Lower lobe of right lung (tissue), 2 donors: ENCODE measurements at regions not wholly inside any gene's neighbourhood (a gene's known extent, or its start where the extent isn't known, plus 50 kb on each side); places are given as distances from the start of the nearest gene placed in this dataset.

Experiments used
- ATAC-seq, 2 donors: fragments of 200-7000 bp; cut with Tn5 transposase; one replicate each; pipeline ENCODE4 v1.9.1; 2020 to 2022; ENCODE audit warnings: mild to moderate bottlenecking in 2 of 2, moderate library complexity in 2 of 2
- DNase-seq: peaks from one replicate; pipeline ENCODE4 v3.0.0-alpha.2; 2020
- H3K27ac ChIP-seq: fragments of 200-600 bp; one replicate; pipeline ENCODE4 v1.8.0; 2022
- H3K27me3 ChIP-seq: fragments of 200-600 bp; one replicate; pipeline ENCODE4 v1.8.0; 2022; ENCODE audit warnings: low read depth
- H3K36me3 ChIP-seq: fragments of 200-600 bp; one replicate; pipeline ENCODE4 v1.8.0; 2022; ENCODE audit warnings: mild to moderate bottlenecking
- H3K4me1 ChIP-seq: fragments of 200-600 bp; one replicate; pipeline ENCODE4 v1.8.0; 2022
- H3K4me3 ChIP-seq: fragments of 200-600 bp; one replicate; pipeline ENCODE4 v1.8.0; 2022; ENCODE audit warnings: mild to moderate bottlenecking
- H3K9me3 ChIP-seq: fragments of 200-600 bp; one replicate; pipeline ENCODE4 v1.8.0; 2022
- CTCF ChIP-seq: fragments of 200-600 bp; IDR thresholded peaks from one replicate; pipeline ENCODE4 v1.8.0; 2022; ENCODE audit warnings: antibody characterized with exemption, mild to moderate bottlenecking
- intact Hi-C: fragments of 100-400 bp; cut with DNase I; formaldehyde crosslinking; loops from one replicate; pipeline ENCODE4 v1.11.0; 2022
- donor health status: DM: no; HTN: yes; CAD: no; lungs with severe emphysema.

GRCh38 chr2:11051280-11051679 is 104.0 kb upstream of the SLC66A3 start:
- DNase-seq (no peak), ATAC-seq (no peak)
- intact Hi-C loops: no loop called here
- TF ChIP-seq CTCF: no peak
- no peak overlapping the region for H3K4me3 ChIP-seq
- H3K27ac ChIP-seq: no peak overlapping the region
- H3K4me1 ChIP-seq: no peaks in the 10 kb centered on the region
- no peaks in the 10 kb centered on the region for H3K27me3 ChIP-seq
- no peaks in the 10 kb centered on the region for H3K9me3 ChIP-seq
- no peaks in the 10 kb centered on the region for H3K36me3 ChIP-seq

DNA sequence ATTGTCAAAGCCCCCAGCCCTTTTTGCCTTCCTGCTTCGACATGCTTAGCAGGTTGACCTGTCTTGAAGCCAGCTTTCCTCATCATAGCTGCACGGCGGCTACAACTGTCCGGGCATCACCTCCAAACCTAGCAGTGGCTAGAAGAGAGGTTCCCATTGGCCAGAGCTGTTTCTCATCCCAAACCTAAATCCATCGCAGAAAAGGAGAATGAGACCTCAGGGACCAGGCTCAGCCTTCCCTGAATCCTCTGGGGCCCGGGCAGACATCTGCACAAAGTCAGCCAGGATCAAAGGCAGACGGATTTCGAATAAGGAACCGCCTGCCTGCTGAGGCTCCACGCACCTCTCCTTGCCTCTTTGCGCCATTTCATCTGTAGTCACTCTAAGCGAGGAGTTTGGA is 101.7 kb upstream of the SLC66A3 start:
- H3K36me3 ChIP-seq: no peaks in the 10 kb centered on the region
- ATAC-seq: no peak
- H3K9me3 ChIP-seq: no peaks in the 10 kb centered on the region
- H3K4me3 ChIP-seq: no peak overlapping the region
- no peaks in the 10 kb centered on the region for H3K27me3 ChIP-seq
- intact Hi-C loops: no loop called here
- DNase-seq: no peak
- no peak for TF ChIP-seq CTCF
- no peak overlapping the region for H3K27ac ChIP-seq
- no peaks in the 10 kb centered on the region for H3K4me1 ChIP-seq

DNA sequence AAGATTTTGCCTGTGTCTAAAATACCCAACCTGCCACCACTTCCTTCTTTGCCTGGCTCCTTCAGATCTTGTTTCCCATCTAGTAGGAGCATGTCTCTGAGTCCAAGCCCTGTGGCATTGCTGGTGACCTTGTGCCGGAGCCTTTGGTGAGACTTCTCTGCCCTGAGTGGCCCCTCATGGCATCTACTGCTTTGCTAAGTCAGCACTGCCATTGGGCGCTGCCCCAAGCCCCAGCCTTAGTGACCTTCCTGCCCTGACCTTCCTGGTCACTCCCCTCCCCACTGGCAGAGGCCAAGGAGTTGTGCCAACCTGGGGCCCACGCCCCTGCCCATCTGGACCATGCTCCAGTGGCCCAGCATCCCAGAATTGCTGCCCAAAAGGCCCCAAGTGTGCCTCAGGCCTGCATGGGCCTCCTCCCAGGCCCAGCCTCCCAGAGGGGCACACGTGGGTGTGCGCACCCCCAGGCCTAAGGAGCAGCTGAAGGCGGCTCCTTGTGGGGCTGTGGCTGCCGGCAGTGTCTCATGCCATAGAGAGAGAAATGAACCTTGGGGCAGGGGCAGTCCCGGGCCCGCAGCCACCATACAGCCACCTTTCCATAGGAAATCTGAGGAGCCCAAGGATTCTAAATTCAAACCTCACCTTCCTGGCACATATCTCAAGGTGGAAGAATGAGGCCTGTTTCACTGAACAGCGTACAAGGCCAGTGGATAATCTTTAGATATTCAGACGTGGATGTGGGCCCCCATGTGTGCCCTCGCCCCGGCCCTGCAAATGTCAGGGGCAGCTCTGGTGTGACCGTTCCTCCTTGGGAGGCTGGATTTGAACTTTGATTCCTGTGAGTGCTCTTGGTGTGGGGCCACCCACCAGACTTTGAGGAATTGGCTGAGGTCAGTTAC is 100.2 kb upstream of the SLC66A3 start:
- DNase-seq: no peak
- no peak for TF ChIP-seq CTCF
- no peaks in the 10 kb centered on the region for H3K27me3 ChIP-seq
- H3K9me3 ChIP-seq: peaks cover under 1% of the 10 kb centered on the region
- H3K36me3 ChIP-seq: no peaks in the 10 kb centered on the region
- no peaks in the 10 kb centered on the region for H3K4me1 ChIP-seq
- intact Hi-C loops: no loop called here
- H3K27ac ChIP-seq: no peak overlapping the region
- H3K4me3 ChIP-seq: no peak overlapping the region
- ATAC-seq: peak in 1 of 2 donors; percentile 21

DNA sequence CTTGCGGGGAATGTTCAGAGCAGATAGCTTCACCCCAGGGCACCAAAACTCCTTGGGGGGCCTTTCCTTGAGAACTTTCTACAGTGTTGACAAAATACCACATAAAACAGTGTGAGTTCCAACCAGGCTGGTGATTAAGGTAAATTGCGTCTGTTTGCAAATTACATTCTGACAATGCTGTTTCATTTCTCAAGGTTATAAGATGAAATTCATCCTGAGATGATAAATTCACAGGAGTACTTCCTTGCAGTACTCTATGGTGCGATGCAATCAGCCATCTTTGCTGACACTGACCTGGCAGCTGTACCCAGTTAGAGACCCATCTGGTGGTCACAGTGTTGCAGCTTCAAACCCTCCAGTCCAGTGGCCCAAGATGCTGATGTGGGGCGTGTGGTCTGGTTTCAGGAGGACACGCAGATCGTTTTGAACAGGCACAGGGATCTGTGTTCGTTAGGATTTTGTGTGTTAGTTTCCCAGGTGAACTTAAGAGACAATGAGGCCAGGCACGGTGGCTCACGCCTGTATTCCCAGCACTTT is 99.5 kb upstream of the SLC66A3 start:
- TF ChIP-seq CTCF: no peak
- Histone ChIP-seq H3K27me3 (no peaks in the 10 kb centered on the region), H3K4me3 (no peak overlapping the region), H3K36me3 (no peaks in the 10 kb centered on the region), H3K9me3 (peaks cover 7% of the 10 kb centered on the region), H3K27ac (no peak overlapping the region), H3K4me1 (no peaks in the 10 kb centered on the region)
- ATAC-seq: no peak
- DNase-seq: no peak
- intact Hi-C loops: no loop called here

DNA sequence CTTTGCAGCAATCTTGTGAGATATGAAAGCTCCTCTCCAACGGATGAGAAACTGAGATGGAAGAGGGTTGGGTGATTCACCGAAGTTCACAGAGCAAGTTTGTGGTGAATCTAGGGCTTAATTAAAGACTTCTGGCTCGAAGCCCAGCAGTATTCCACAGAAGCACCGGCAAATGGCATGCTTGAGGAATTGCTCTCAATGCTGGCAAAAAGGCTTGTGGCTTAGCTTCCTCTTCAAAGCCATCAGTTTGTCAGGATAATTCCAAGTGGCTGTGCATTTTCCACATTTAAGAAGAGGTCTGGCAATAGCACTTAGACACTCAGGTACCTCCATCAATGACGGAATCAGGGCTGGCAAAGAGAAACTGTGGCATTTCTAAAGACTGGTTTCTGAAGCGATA is 98.7 kb upstream of the SLC66A3 start:
- Histone ChIP-seq H3K9me3 (peaks cover 9% of the 10 kb centered on the region), H3K36me3 (no peaks in the 10 kb centered on the region), H3K4me3 (no peak overlapping the region), H3K27ac (no peak overlapping the region), H3K27me3 (no peaks in the 10 kb centered on the region), H3K4me1 (no peaks in the 10 kb centered on the region)
- DNase-seq (no peak), ATAC-seq (no peak)
- intact Hi-C loops: no loop called here
- no peak for TF ChIP-seq CTCF
